BLaER1 (cell line): ENCODE measurements at regions not wholly inside any gene's neighbourhood (a gene's known extent, or its start where the extent isn't known, plus 50 kb on each side); places are given as distances from the start of the nearest gene placed in this dataset.

Source experiments
- H3K27ac ChIP-seq: shearing (Covaris generic); formaldehyde crosslinking; 2 replicates; pipeline ENCODE4 v1.8.1; 2022
- H3K27me3 ChIP-seq: shearing (Covaris generic); formaldehyde crosslinking; 2 replicates; pipeline ENCODE4 v1.8.1; 2022
- H3K36me3 ChIP-seq: shearing (Covaris generic); formaldehyde crosslinking; 2 replicates; pipeline ENCODE4 v1.8.1; 2022
- H3K4me1 ChIP-seq: shearing (Covaris generic); formaldehyde crosslinking; 2 replicates; pipeline ENCODE4 v1.8.1; 2022
- H3K4me2 ChIP-seq: shearing (Covaris generic); formaldehyde crosslinking; 2 replicates; pipeline ENCODE4 v1.8.1; 2022
- H3K4me3 ChIP-seq: shearing (Covaris generic); formaldehyde crosslinking; 2 replicates; pipeline ENCODE4 v1.8.1; 2022
- H3K9ac ChIP-seq: shearing (Covaris generic); formaldehyde crosslinking; 2 replicates; pipeline ENCODE4 v1.8.1; 2022
- H3K9me3 ChIP-seq: shearing (Covaris generic); formaldehyde crosslinking; 2 replicates; pipeline ENCODE4 v1.8.1; 2022
- H4K20me1 ChIP-seq: shearing (Covaris generic); formaldehyde crosslinking; 2 replicates; pipeline ENCODE4 v1.8.1; 2022
- Cebpa-rat ChIP-seq: shearing (Covaris generic); IDR thresholded peaks from 2 replicates; pipeline ENCODE4 v1.8.1; 2022

DNA sequence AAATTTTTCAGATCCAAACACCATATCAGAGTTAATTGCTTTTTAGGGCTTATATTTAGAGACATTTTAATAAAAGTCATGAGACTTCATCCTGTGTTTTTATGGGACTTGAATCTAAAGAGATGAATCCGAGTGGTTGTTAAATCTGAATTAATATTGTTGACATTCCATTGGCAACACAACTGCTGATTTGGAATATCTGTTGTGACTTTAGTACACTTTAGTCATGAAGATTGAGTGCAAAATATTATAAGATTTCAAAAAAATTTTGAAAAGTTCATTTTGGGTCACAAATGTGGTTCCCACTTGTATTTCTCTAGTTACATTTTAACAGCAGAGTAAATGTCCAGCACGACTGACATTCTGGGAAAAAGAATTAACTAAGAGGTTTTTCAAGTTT is 442.7 kb upstream of the HSF2 start:
- no peaks in the 10 kb centered on the region for H3K27me3 ChIP-seq
- H3K27ac ChIP-seq, result no peak overlapping the region
- no peaks in the 10 kb centered on the region for H4K20me1 ChIP-seq
- no peak overlapping the region for H3K4me3 ChIP-seq
- no peak overlapping the region for H3K4me2 ChIP-seq
- H3K9ac ChIP-seq, result no peak overlapping the region
- no peaks in the 10 kb centered on the region for H3K36me3 ChIP-seq
- TF ChIP-seq Cebpa-rat, result no peak
- peaks cover 10% of the 10 kb centered on the region for H3K4me1 ChIP-seq
- no peaks in the 10 kb centered on the region for H3K9me3 ChIP-seq

DNA sequence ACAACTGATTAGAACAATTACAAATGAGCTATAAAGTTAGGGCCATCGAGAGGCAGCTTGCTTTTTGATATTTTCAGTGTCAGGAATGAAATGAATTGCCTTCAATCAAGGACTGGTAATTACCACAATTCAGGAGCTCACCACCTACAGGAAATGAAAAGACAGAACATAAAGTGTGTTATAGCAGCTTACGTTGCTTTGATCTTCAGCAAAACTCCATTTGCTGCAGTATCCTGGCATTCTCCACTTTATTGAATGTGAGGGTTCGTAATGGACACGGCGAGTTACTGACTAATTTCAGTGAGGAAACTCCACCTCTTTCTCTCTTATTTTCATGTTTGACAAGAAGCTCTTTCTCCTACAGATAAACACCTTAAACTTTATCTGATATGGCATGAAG is 440.0 kb upstream of the HSF2 start:
- H3K4me3 ChIP-seq, result no peak overlapping the region
- H3K27ac ChIP-seq, result no peak overlapping the region
- H3K27me3 ChIP-seq, result no peaks in the 10 kb centered on the region
- H4K20me1 ChIP-seq, result no peaks in the 10 kb centered on the region
- H3K36me3 ChIP-seq, result no peaks in the 10 kb centered on the region
- H3K4me1 ChIP-seq, result peaks cover 10% of the 10 kb centered on the region
- H3K9ac ChIP-seq, result no peak overlapping the region
- H3K4me2 ChIP-seq, result peak overlapping the region; percentile 29
- no peak for TF ChIP-seq Cebpa-rat
- no peaks in the 10 kb centered on the region for H3K9me3 ChIP-seq

DNA sequence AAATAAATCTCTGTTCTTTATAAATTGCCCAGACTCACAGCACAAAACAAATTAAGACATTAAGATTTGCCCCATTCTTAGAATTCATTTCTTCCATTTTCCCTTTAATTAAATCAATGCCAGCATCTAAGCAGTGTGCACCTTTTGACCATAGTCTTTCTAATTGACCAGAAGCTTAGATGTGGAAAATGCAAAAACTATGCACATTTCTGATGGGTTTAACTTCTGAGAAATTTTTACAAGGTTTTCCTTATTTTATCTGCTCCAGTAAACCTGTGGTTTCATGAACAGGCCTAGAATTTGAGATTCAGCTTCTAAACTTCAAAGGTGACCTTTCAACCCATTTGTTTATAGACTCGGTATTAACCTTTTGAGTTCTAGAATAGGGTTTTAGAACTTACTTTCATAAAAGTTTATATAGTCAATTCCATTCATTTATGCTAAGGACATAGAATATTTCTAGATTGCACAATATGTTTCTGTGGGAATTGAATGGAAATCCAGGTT is 437.8 kb upstream of the HSF2 start:
- no peak for TF ChIP-seq Cebpa-rat
- Histone ChIP-seq H3K9me3 (no peaks in the 10 kb centered on the region), H3K36me3 (no peaks in the 10 kb centered on the region), H3K4me2 (no peak overlapping the region), H3K4me1 (peaks cover 10% of the 10 kb centered on the region), H4K20me1 (no peaks in the 10 kb centered on the region), H3K9ac (no peak overlapping the region), H3K4me3 (no peak overlapping the region), H3K27ac (no peak overlapping the region), H3K27me3 (no peaks in the 10 kb centered on the region)

DNA sequence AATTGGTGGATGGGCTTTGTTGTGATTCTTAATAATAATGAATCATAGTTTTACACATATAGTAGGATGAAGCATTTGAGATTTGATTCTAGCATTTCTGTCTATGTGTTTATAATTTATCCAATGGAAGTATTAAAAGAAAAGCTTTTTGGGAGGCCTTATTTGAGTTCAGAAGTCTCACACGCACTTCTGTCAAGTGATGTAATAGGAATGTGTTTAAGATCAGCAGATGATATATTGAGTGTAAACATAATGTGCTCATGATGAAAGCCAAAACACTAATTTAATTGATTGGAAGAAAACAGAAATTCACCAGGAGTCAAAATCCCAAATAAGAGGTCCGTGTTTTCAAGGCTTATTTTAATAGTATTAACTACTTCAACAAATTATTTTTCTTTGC is 435.6 kb upstream of the HSF2 start:
- H3K4me2 ChIP-seq, result no peak overlapping the region
- H3K4me3 ChIP-seq, result no peak overlapping the region
- H3K9ac ChIP-seq, result no peak overlapping the region
- H3K9me3 ChIP-seq, result no peaks in the 10 kb centered on the region
- H3K27me3 ChIP-seq, result no peaks in the 10 kb centered on the region
- H4K20me1 ChIP-seq, result no peaks in the 10 kb centered on the region
- no peak for TF ChIP-seq Cebpa-rat
- H3K27ac ChIP-seq, result no peak overlapping the region
- H3K36me3 ChIP-seq, result no peaks in the 10 kb centered on the region
- peaks cover 10% of the 10 kb centered on the region for H3K4me1 ChIP-seq

DNA sequence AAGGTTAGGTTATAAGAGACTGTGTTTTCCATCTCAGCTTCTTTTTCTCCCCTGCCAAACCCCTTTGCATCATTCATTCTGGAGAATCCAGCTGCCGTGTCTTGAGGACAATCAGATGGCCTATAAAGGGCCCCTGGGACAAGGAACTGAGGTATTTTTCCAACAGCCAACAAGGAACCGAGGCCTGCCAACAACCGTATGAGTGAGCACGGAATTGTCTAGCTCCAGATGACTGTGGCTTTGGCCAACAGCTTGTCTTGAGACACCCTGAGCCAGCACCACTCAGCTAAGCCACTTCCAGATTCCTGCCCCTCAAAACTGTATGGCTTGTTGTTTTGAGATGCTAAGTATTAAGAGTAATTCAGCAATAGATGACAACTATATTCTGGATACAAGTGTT is 433.7 kb upstream of the HSF2 start:
- TF ChIP-seq Cebpa-rat, result no peak
- no peaks in the 10 kb centered on the region for H3K4me1 ChIP-seq
- no peak overlapping the region for H3K4me2 ChIP-seq
- H3K9me3 ChIP-seq, result no peaks in the 10 kb centered on the region
- H3K36me3 ChIP-seq, result no peaks in the 10 kb centered on the region
- H3K9ac ChIP-seq, result no peak overlapping the region
- H3K27me3 ChIP-seq, result no peaks in the 10 kb centered on the region
- no peaks in the 10 kb centered on the region for H4K20me1 ChIP-seq
- H3K4me3 ChIP-seq, result no peak overlapping the region
- no peak overlapping the region for H3K27ac ChIP-seq

DNA sequence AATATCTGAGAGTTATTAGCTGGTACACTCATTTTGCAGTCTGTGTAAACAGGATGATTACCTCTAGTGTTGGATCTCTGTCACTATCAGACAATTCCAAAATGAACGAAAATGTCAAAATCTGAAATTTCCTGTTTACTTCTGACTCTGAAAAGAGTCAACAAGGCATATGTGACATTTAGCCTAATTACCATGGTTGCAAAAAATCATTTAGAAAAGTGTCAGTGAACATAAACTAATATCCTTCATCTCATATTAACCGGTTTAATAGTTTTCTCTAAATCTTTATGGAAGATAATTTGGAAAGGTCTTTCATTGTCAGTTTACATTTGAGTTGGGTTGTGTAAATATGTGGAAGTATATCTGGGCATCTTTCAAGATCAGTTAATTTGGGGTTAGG is 431.8 kb upstream of the HSF2 start:
- TF ChIP-seq Cebpa-rat, result no peak
- Histone ChIP-seq H3K9ac (no peak overlapping the region), H3K4me2 (no peak overlapping the region), H4K20me1 (no peaks in the 10 kb centered on the region), H3K4me1 (no peaks in the 10 kb centered on the region), H3K27ac (no peak overlapping the region), H3K36me3 (no peaks in the 10 kb centered on the region), H3K27me3 (no peaks in the 10 kb centered on the region), H3K4me3 (no peak overlapping the region), H3K9me3 (no peaks in the 10 kb centered on the region)

DNA sequence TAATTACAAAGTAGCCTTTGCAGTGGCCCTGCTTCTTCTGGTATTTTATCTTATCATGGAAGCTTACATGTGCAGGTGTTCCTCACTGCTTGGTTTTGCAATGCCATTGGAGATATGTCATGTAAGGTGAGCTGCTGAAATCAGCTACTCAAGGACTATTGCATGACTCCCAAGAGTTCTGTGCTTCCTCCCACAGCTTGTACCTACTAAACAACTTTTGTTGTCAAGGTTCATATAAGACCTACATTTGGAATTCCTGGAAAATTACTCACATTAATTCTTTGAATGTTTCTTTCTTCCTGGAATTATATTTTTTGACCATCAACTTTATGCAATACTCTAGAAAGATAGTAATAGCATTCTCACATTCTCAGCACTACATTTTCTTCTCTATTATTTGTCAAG is 427.5 kb upstream of the HSF2 start:
- Histone ChIP-seq H3K4me1 (no peaks in the 10 kb centered on the region), H3K9ac (no peak overlapping the region), H3K27ac (no peak overlapping the region), H3K27me3 (no peaks in the 10 kb centered on the region), H3K9me3 (no peaks in the 10 kb centered on the region), H3K4me3 (no peak overlapping the region), H4K20me1 (no peaks in the 10 kb centered on the region), H3K4me2 (no peak overlapping the region), H3K36me3 (no peaks in the 10 kb centered on the region)
- no peak for TF ChIP-seq Cebpa-rat

DNA sequence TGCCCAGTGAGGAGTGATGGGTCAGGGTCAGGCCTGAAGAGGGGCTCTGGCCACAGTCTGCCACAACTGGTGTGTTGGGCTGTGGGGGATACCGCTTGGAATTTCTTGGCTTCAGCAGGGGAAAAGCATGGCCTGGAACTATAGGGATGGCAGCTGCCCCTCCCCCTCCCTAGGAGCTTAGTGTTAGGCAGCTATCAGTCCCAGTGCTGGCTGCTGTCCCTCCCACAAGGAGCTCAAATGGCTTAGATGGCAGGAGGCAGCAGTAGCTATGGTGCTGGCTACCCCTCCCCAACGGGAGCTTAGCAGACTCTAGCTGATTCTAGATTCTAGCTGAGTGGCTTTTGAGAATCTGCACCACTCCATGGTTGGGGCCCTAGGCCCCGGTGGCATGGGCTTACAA is 414.5 kb upstream of the HSF2 start:
- Histone ChIP-seq H3K36me3 (no peaks in the 10 kb centered on the region), H3K4me3 (no peak overlapping the region), H3K4me2 (no peak overlapping the region), H3K27ac (no peak overlapping the region), H3K9me3 (no peaks in the 10 kb centered on the region), H3K27me3 (no peaks in the 10 kb centered on the region), H4K20me1 (no peaks in the 10 kb centered on the region), H3K9ac (no peak overlapping the region), H3K4me1 (no peaks in the 10 kb centered on the region)
- TF ChIP-seq Cebpa-rat, result no peak

DNA sequence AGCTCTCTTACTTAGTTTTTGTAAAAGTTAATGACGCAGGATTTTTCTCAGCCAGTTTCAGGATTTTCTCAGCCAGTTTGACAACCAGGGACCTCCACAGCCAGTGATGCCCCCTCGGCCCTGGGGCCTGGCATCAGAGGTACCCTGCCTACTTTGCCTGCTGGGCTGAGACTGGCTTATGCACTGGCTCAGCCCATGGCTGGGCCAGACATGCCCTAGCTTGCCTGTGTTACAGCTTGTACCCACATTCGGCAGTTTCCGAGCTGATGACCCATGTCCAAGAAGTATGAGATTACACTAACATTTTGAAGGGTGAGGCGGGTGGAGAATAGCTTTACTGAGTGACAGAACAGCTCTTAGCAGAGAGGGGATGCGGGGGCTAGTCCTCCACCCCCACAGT is 406.1 kb upstream of the HSF2 start:
- Histone ChIP-seq H3K27me3 (no peaks in the 10 kb centered on the region), H3K9me3 (peaks cover 11% of the 10 kb centered on the region), H3K4me3 (no peak overlapping the region), H3K36me3 (no peaks in the 10 kb centered on the region), H4K20me1 (no peaks in the 10 kb centered on the region), H3K27ac (no peak overlapping the region), H3K4me2 (no peak overlapping the region), H3K9ac (no peak overlapping the region), H3K4me1 (no peaks in the 10 kb centered on the region)
- no peak for TF ChIP-seq Cebpa-rat

DNA sequence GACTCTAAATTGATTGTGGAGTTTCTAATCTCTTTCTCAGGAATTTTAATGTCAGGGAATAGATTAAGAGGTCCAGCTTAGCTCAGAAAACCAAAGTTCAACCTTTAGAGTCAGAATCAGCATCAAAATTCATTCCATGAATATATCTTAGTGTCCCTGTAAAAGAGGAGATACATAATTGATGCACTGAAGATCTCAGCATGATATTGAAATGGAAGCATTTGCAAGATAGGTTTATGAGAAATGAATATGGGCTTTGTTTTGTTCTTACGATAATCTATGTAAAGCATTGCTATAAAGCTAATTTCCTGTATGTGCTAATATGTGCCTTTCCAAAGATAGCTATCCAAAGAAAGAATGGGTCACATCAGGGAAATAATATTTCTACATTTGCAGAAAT is 404.5 kb upstream of the HSF2 start:
- no peak for TF ChIP-seq Cebpa-rat
- H3K9ac ChIP-seq, result no peak overlapping the region
- no peaks in the 10 kb centered on the region for H3K4me1 ChIP-seq
- no peaks in the 10 kb centered on the region for H4K20me1 ChIP-seq
- H3K36me3 ChIP-seq, result no peaks in the 10 kb centered on the region
- H3K4me2 ChIP-seq, result no peak overlapping the region
- peaks cover 11% of the 10 kb centered on the region for H3K9me3 ChIP-seq
- no peak overlapping the region for H3K27ac ChIP-seq
- no peak overlapping the region for H3K4me3 ChIP-seq
- H3K27me3 ChIP-seq, result no peaks in the 10 kb centered on the region

DNA sequence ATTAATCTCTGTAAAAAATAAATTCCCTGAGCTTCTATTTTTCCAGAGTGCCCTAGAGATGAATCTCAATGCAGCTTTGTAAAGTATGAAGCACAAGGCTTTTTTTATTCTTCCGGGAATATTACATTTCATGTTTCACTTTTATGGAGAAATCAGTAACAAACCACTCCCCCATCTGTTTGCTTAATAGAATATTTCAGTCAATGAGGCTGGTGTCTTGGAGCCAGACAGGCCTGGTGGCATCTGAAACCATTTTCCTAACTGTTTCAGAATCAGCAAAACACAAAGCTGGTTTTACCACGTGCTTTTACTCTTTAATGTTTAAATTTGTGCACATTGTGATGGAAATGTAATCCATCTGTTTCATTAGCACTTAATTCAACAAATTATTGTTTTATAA is 400.8 kb upstream of the HSF2 start:
- no peak for TF ChIP-seq Cebpa-rat
- no peak overlapping the region for H3K4me2 ChIP-seq

More for the DNA sequence above, 400.8 kb upstream of the HSF2 start:
- no peak overlapping the region for H3K27ac ChIP-seq
- H4K20me1 ChIP-seq, result no peaks in the 10 kb centered on the region
- peaks cover 6% of the 10 kb centered on the region for H3K9me3 ChIP-seq
- no peaks in the 10 kb centered on the region for H3K4me1 ChIP-seq
- H3K27me3 ChIP-seq, result no peaks in the 10 kb centered on the region
- no peak overlapping the region for H3K4me3 ChIP-seq
- no peak overlapping the region for H3K9ac ChIP-seq
- H3K36me3 ChIP-seq, result no peaks in the 10 kb centered on the region
